AG10803 (cell line): ENCODE measurements at regions not wholly inside any gene's neighbourhood (a gene's known extent, or its start where the extent isn't known, plus 50 kb on each side); places are given as distances from the start of the nearest gene placed in this dataset.

Source experiments
- DNase-seq: peaks from one replicate; pipeline ENCODE4 v3.0.0; 2010; ENCODE audit warnings: low read depth
- H3K4me3 ChIP-seq: 2 replicates; pipeline ENCODE4 v1.5.1; 2011; ENCODE audit warnings: mild to moderate bottlenecking, low read length, control low read depth
- TF ChIP-seq, protein P1 (sequence below): conservative IDR thresholded peaks from 2 replicates; pipeline ENCODE4 v1.5.1; 2011; ENCODE audit warnings: mild to moderate bottlenecking, low read length, control low read depth, inconsistent platforms

DNA sequence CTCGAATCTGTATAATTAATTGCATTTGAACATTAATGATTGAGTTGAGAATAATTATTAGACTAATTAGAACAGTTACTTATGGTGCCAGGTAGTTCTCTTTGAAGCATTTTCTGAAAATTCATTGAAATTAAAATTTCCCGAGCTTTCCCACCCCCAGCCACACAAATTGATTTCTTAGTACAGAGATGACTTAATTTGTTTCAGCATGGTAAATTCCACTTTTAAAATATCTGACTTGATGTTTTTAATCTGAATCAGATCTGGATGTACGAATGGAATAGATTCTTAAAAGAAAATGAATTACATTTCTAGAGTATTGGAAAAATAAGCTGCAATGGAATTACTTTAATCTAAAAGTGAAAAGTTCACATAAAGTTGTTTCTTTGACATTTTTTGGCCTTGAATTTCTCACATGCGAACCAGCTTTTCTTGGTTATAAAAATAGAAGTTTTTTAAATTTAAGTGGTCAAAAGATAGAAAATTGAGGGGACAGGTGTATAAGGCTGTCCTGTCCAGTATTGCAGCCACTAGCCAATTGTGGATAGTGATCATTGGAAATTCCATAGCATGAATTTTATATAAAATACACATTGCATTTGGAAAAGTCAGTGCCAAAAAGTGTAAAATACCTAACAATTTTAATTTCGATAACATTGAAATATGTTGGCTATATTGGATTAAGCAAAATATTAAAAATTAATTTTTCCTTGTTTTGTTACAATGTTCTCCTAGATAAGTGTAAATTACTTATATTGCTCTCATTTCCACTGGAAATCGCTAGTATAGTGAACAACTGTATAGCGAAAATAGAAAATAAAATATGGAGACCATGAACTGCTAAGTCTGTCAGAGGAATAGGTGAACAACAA, 102.9 kb downstream of the OR2B2 start:
- peak overlapping the region; percentile 77 for H3K4me3 ChIP-seq
- DNase-seq: no peak
- TF ChIP-seq, protein P1, sequence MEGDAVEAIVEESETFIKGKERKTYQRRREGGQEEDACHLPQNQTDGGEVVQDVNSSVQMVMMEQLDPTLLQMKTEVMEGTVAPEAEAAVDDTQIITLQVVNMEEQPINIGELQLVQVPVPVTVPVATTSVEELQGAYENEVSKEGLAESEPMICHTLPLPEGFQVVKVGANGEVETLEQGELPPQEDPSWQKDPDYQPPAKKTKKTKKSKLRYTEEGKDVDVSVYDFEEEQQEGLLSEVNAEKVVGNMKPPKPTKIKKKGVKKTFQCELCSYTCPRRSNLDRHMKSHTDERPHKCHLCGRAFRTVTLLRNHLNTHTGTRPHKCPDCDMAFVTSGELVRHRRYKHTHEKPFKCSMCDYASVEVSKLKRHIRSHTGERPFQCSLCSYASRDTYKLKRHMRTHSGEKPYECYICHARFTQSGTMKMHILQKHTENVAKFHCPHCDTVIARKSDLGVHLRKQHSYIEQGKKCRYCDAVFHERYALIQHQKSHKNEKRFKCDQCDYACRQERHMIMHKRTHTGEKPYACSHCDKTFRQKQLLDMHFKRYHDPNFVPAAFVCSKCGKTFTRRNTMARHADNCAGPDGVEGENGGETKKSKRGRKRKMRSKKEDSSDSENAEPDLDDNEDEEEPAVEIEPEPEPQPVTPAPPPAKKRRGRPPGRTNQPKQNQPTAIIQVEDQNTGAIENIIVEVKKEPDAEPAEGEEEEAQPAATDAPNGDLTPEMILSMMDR: no peak

DNA sequence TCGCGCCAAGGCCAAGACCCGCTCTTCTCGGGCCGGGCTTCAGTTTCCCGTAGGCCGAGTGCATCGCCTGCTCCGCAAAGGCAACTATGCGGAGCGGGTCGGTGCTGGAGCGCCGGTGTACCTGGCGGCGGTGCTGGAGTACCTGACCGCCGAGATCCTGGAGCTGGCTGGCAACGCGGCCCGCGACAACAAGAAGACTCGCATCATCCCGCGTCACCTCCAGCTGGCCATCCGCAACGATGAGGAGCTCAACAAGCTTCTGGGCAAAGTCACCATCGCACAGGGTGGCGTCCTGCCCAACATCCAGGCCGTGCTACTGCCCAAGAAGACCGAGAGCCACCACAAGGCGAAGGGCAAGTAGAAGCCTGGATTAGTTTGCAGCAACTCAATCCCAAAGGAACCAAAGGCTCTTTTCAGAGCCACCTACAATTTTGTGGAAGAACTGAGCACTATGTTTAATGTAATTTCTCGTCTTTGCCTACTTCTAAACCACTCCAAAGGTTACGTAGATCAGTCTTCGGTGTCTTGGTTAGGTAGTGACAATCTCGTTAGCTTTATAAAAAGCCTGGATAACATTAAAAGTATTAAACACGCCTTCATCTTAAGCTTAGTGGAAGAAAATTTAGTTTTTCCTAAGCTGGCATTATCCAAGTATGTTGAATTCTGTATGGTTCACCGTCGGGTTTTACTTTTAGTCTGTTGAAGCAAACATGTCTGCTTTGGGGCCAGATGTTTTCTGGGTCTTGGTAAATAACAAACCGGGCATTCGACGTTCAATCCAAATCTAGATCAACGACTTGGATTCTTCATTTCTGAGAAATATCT, 103.7 kb downstream of the OR2B2 start:
- peak; percentile 56 for DNase-seq
- TF ChIP-seq, protein P1: peak; percentile 18; the same call in 1 of the 2 replicates
- peak overlapping the region; percentile 58 for H3K4me3 ChIP-seq

DNA sequence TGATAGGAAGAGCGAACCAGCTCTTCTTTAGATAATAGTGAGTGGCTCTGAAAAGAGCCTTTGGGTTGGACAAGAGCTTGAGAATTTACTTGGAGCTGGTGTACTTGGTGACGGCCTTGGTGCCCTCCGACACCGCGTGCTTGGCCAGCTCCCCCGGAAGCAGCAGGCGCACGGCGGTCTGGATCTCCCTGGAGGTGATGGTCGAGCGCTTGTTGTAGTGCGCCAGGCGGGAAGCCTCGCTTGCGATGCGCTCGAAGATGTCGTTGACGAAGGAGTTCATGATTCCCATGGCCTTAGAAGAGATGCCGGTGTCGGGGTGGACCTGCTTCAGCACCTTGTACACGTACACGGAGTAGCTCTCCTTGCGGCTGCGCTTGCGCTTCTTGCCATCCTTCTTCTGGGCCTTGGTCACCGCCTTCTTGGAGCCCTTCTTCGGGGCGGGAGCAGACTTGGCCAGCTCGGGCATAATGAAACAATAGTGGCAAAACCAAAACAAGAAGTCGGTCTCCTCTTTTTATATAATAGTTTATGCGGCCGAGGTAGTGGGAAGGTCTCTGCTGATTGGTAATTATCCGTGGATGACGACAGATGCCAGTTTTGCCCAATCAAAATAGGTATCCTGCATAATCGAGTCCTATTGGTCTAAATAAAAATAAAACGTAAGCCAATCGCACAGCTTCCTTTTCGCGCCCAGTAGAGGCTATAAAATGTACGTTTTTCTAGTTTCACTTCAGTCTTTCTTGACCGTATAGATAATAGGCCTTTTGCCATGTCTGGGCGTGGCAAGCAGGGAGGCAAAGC, 104.6 kb downstream of the OR2B2 start:
- H3K4me3 ChIP-seq: peak overlapping the region; percentile 68
- peak; percentile 95 for DNase-seq

DNA sequence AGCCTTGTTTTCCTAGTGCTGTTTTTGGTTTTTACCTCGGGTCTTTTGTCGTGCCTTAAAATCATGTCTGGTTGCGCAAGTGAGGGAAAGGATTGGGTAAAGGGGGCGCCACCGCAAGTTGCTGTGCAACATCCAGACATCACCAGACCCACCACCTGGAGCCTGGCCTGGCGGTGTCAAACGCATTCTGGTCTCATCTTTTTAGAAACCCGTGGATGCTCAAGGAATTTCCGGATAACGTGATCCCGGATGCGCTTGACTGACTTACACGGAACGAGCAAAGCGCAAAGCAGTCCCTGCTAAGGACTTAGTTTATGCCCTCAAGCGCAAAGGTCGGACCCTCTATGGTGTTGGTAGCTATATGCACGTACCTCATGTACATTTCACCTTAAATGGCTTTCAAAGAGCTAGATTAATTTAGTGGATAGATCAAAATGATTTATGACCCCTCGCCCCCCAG, 105.2 kb downstream of the OR2B2 start:
- peak overlapping the region; percentile 68 for H3K4me3 ChIP-seq
- DNase-seq: peak; percentile 60
- TF ChIP-seq, protein P1: no peak

DNA sequence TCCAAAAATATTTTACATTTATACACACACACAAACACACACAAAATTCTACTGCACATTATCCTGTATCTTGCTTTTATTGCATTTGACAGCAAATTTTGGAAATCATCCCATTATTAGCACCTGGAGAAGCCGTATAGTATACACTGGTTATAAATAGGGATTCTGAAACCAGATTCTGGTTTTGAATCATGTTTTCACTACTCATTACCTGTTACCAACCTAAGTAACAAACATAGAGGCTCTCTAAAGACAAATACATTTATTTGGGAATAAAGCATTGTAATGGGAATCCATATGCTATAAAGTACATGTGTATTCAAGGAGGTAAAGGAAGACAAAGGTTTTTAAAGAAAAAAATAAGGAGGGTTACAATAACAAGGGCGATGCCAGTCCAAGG, 106.8 kb downstream of the OR2B2 start:
- DNase-seq: no peak
- TF ChIP-seq, protein P1: no peak
- H3K4me3 ChIP-seq: no peak overlapping the region

DNA sequence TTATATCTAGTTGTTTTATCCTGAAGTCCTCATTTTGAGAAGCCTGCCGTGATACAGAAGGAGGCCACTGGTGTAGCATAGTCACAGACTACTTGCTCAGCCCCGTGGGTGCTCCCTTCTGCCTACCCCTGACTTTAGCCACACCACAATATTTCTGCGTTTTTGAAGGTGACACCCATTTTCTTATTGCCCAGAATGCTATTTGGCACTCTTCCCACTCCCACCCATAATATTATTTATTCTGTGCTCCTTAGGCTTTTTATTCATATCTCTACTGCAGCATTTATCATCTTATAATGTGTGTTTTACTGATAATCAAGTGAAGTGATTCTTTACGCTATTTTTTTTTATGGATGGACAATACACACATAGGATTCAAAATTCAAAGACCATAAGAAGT, 107.3 kb downstream of the OR2B2 start:
- TF ChIP-seq, protein P1: no peak
- no peak for DNase-seq
- no peak overlapping the region for H3K4me3 ChIP-seq
